Fibroblast of peridontal ligament (primary cell): ENCODE measurements at regions not wholly inside any gene's neighbourhood (a gene's known extent, or its start where the extent isn't known, plus 50 kb on each side); places are given as distances from the start of the nearest gene placed in this dataset.

ENCODE experiments used
- DNase-seq: peaks from one replicate; pipeline ENCODE4 v3.0.0-alpha.2; 2010; ENCODE audit errors: extremely low read depth

GRCh38 chr6:94376876-94377275 lies 957.5 kb upstream of the EPHA7 start:
- no peak for DNase-seq

GRCh38 chr6:94372229-94372628 lies 952.9 kb upstream of the EPHA7 start:
- DNase-seq = no peak

DNA sequence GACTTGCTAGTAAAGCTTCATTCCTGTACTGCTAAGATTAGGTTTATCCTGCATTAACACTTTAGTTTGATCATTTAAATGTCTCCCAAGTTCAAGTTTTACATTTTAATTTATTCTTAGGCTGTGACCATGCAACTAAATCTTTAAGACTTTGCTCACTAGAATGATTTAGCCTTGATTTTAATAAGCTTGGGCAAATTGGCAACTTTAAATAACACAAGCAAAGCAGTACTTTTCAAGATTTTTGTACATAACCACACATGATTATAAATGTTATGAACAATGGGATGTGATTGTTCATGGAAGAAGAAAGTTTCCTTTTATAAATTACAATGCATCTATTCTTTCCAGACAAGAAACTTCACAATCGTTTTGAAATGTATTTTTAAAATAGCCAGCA lies 948.0 kb upstream of the EPHA7 start:
- no peak for DNase-seq

GRCh38 chr6:94362061-94362864 lies 942.9 kb upstream of the EPHA7 start:
- no peak for DNase-seq

DNA sequence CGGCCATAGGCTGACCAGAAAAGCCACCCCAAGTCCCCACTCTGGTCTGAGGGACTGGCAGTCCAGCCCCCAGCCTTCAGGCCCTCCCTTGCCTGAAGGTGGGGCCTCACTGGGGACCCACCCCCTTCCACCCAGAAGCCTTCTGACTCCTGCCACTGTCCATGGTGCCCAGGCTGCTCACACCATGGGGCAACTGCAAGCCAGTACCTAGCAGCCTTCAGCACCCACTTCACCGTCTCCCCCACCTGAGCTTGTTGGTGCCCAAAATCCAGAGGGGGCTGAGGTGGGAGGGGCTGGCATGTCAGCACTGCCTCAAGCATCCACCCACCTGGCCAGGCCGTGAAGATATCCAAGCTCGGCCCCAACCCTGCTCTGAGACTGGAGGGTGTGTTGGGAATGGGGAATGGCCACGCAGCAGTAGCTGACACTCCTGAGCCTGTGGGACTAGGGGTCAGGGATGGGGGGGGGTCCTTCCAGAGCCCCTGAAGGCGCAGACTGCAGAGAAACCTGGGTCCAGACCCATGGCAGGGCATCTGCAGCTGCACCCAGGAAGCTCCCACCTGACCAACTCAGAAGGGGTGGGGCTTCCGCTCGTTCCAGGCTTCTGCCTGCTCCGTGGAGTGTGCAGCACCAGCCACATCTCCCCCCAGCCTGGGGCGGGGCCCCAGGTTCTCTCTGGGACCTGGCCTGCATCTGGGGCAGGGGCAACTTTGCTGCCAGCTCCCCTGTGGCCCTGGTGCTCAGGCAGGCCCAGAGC lies 942.1 kb upstream of the EPHA7 start:
- no peak for DNase-seq

DNA sequence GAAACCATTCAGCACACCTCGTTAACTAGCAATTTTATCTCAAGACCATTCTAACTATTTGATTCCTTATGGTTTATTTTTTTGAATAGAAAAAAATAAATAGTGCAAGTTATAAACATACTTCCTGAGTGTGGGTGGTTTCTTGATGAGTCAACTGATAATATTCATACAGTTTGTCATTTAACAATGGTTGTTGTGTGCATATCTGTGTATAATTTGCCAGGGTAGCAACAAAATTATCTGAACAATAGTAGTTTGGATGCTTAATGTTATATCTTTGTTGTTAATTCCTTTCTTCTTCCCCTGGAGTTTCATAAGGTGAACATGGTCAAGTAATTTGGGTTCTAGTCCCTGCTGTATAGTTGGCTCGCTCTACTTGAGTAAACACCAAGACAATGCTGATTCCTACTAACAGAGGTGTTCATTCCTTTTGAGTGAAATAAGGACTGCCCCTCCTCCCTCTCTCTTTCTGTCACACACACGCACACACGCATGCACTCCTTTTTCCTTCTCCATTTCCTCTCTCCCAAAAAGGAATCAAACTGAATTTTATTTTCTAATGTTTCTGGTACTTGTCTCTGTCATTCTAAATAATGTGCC lies 938.1 kb upstream of the EPHA7 start:
- no peak for DNase-seq

DNA sequence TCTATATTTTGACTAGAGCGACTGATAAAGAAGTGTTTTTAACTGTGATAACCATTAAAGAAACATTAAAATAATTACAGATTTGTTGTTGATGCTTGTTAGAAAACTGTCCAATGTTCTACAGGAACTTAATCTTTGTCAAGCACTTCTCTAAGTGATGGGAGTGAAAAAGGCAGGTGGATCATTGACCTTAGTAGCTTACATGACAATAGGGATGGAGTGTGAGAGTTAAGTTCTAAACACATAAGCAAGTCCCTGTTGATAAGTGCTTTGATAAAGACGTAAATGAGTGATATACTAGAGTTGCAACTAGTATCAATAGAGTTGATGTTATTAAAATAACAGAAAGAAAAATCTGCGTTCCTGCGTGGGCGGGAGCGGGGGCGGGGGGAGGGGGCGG lies 931.5 kb upstream of the EPHA7 start:
- DNase-seq = no peak

DNA sequence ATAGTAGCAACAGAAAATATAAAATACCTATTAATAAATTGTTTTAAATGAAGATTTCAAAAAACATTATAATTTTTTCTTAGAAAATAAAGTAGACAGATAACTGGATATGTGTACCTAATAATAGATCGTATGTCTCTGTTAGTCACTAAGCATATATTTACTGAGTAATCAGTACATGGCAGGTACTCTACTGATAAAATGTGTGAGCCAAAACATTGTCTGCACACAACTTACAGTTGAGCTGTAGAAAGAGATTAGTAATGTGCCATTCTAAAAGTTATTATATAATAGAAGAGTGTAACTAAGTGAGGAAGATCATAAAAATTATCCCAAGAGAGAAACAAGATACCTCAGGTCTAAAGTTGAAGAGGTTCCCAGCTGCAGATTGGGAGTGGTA lies 929.9 kb upstream of the EPHA7 start:
- DNase-seq = no peak

- DNase-seq = no peak
Measured at GRCh38 chr6:94344866-94345265, 925.5 kb upstream of the EPHA7 start.

DNA sequence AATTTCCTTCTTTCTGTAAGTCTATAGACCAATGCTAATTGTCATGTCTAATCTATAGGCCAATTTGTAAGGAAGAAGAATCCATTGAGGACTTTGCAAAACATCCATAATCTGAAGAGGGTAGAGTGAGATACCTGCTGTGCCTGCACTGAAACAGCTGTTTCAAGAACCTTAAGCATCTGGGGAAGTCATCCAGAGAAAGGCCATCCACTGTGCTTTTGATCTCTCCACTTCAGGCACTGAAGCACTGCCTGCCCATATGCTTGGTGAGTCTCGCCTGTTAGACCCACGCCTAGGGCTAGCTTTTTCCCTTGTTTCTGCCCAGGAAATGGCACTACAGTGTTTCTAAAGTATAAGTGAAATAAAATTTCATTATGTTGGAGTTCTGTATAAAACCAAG lies 921.8 kb upstream of the EPHA7 start:
- DNase-seq = no peak

DNA sequence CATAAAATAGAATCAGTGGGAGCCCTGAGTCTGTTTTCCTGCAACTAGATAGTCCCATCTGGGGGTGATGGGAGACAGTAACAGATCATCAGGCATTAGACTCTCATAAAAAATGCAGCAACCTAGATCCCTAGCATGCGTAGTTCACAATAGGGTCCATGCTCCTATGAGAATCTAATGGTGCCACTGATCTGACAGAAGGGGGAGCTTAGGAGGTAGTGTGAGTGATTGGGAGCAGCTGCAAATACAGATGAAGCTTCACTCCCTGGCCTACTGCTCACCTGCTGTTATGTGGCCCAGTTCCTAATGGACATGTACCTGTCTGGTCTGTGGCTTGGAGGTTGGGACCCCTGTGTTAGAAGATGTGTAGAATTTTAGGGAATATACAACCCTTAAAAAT lies 904.5 kb upstream of the EPHA7 start:
- DNase-seq = no peak

- no peak for DNase-seq
Measured at GRCh38 chr6:94300424-94301144, 881.2 kb upstream of the EPHA7 start.

DNA sequence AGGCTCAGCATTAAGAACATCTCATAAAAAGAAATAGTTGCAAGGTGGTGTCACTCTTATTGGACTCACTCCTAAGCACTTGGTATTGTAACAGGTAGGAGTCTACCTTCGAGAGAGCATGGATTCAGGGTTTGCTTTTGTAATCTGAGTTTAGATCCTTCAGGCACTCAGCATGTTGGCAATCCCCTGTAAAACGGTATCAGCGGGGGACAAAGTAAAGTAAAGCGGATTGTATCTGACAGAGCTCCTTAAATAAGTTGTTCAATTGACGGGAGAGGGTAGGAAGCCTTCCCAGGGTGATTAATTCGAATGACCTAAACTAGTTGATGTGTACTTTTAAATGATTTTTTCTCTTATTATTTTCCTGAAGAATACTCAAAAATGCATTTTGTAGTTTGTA lies 869.8 kb upstream of the EPHA7 start:
- DNase-seq = no peak

- no peak for DNase-seq
Measured at GRCh38 chr6:94278146-94278545, 858.8 kb upstream of the EPHA7 start.

DNA sequence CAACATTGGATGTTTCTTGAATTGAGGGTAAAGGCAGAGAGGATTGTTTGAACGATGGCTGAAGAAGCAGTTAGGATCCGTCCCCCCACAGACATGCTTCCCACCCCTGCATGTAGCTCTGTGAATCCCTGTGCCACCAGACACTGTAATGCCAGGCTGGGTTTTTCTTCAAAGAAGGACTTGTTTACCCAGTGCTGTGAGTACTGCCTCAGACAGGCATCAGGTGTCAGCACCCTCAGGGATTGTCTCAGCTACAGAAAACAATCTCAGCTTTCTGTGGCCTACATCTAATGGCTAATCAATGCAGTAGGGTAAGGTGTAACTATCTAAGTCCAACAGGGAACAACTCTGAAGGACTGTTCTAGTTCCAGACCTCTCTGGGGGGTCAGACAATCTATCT lies 853.0 kb upstream of the EPHA7 start:
- no peak for DNase-seq

DNA sequence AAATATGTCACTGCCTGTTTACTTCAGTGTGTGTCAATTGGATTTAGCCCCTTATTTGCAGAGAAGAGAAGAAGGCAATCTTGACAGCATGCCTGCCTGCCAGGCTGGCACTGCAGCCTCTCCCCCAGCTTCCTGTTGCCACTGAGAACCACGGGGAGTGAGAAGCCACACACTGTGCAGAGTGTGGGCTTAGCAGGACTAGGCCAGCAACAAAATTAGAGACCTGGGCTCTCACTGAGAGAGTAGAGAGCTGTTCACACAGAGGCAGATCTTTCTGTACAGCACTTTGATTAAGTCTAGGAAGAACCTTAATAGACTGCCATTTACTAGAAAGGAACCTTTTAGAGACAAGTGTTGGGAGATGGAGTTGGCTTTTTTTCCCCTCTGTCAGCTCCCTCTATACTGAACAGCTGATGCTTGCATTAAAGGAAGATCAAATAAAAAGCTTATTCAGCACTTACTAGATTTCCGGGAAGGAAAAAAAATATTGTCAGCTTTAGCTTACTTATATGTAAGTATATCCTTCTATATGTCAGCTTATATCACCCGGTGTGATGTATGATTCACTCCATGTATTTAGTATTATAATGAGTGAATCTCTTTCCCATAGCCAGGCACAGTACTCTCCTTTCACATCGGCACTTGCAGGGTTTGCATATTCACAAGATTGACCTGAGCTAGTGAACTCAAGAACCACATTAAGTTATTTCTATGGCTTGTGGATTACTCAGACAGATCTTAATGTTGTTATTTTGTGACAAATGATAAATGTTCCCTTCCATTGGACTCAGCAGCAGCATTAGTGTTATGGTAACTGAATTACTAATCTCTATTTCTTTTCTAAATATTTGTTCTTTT lies 851.0 kb upstream of the EPHA7 start:
- no peak for DNase-seq

DNA sequence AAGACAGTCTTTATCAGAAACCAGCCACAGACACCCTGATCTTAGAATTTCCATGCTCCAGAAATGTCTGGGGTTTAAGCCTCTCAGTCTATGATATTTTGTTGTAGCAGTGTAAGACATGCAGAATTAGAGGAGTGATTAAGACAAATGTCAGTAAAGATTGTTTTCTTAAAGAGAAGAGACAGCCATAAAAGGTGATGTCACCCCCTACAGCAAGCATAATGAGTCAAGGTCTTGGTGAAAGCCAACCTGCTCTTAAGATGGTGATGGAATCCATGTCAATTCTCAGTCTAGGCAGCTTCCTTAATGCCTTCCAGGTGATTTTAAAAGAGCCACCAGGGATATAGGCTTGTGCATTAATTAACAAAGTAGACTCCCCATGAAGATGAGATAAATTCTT lies 849.9 kb upstream of the EPHA7 start:
- no peak for DNase-seq

- no peak for DNase-seq
Measured at GRCh38 chr6:94260765-94261164, 841.4 kb upstream of the EPHA7 start.

DNA sequence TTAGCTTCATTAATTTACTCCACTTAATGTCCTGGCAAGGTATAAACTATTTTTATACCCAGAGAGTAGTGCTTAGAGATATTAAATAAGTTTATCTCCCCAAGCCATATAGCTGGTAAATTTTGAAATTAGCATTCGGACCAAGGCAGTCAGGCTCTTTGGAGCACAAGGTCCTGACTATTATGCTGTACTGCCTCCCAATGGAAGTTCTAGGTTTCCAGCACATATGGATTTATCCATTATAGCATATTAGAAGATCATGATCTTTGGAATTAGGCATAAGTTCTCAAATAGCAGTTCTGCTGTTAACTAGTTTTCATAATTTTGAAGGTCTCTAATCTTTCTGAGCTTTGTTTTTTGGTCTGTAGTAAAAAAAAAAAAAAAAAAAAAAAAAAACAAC lies 835.3 kb upstream of the EPHA7 start:
- DNase-seq = no peak

- DNase-seq = no peak
Measured at GRCh38 chr6:94251878-94252277, 832.5 kb upstream of the EPHA7 start.

GRCh38 chr6:94245395-94245794 lies 826.0 kb upstream of the EPHA7 start:
- no peak for DNase-seq
